ENCODE measurements at regions not wholly inside any gene's neighbourhood (a gene's known extent, or its start where the extent isn't known, plus 50 kb on each side); places are given as distances from the start of the nearest gene placed in this dataset.

DNA sequence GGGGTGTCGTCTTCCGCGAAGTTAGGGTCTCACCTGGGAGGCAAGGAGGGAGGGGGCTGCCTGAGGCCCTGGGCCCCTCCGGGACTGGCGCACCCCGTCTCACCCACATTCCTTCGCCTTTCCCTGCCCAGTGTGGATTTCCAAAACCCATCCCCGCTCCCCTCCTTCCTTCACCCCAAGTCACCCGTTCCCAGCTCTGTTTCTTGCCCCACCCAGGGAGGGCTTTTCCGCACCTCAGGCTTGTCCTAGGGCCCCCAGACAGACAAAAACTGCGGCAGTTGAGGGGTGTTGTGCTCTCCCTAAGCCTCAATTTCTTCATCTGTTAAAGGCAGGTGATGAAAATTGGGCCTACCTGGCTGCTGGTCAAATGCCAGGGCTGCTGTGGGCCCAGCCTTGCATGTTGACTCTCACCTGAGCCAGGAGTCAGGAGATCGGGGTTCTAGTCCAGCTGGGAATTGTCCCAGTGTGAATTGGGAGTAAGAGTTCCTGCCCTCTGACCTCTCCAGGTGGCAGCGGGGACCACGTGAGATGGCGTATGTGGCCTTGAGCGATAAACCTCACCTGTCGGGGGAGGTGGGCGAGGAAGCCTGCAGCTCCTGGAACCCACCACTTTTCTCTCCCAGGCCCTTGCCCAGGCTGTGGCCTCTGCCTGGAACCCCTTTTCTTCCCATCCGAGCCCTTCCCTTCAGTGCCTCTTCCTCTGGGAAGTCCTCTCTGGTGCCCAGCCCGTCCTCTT, 143.4 kb upstream of the IER5L start:
- TF ChIP-seq, protein P1, sequence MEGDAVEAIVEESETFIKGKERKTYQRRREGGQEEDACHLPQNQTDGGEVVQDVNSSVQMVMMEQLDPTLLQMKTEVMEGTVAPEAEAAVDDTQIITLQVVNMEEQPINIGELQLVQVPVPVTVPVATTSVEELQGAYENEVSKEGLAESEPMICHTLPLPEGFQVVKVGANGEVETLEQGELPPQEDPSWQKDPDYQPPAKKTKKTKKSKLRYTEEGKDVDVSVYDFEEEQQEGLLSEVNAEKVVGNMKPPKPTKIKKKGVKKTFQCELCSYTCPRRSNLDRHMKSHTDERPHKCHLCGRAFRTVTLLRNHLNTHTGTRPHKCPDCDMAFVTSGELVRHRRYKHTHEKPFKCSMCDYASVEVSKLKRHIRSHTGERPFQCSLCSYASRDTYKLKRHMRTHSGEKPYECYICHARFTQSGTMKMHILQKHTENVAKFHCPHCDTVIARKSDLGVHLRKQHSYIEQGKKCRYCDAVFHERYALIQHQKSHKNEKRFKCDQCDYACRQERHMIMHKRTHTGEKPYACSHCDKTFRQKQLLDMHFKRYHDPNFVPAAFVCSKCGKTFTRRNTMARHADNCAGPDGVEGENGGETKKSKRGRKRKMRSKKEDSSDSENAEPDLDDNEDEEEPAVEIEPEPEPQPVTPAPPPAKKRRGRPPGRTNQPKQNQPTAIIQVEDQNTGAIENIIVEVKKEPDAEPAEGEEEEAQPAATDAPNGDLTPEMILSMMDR (IDR thresholded peaks at IDR 0.05) = no peak
- no peak for TF ChIP-seq POLR2A (IDR thresholded peaks at IDR 0.05)
